WERI-Rb-1 (cell line): ENCODE measurements at regions not wholly inside any gene's neighbourhood (a gene's known extent, or its start where the extent isn't known, plus 50 kb on each side); places are given as distances from the start of the nearest gene placed in this dataset.

Experiments
- DNase-seq: peaks from one replicate; pipeline ENCODE4 v3.0.0-alpha.2; 2020
- H3K27ac ChIP-seq: fragments of 250-450 bp; sonication (Bioruptor Pico); 2 replicates; pipeline ENCODE4 v1.5.1; 2020; ENCODE audit warnings: mild to moderate bottlenecking, moderate library complexity
- H3K27me3 ChIP-seq: fragments of 250-450 bp; sonication (Bioruptor Pico); 2 replicates; pipeline ENCODE4 v1.5.1; 2021; ENCODE audit warnings: mild to moderate bottlenecking, low read depth, moderate library complexity; ENCODE audit not compliant: insufficient read depth, severe bottlenecking
- H3K36me3 ChIP-seq: fragments of 250-450 bp; sonication (Bioruptor Pico); 2 replicates; pipeline ENCODE4 v1.5.1; 2020; ENCODE audit warnings: mild to moderate bottlenecking, moderate library complexity
- H3K4me3 ChIP-seq: 2 replicates; pipeline ENCODE4 v1.5.1; 2011; ENCODE audit warnings: low read depth, mild to moderate bottlenecking, control low read depth, low read length
- H3K9me3 ChIP-seq: fragments of 250-450 bp; sonication (Bioruptor Pico); 2 replicates; pipeline ENCODE4 v1.5.1; 2021; ENCODE audit warnings: mild to moderate bottlenecking, moderate library complexity; ENCODE audit not compliant: severe bottlenecking
- CTCF ChIP-seq: IDR thresholded peaks from 2 replicates; pipeline ENCODE4 v1.5.1; 2011; ENCODE audit warnings: low read depth, mild to moderate bottlenecking, control low read depth, inconsistent platforms, low read length

- DNase-seq = peak; percentile 9
- Histone ChIP-seq H3K27me3 (no peaks in the 10 kb centered on the region), H3K36me3 (no peaks in the 10 kb centered on the region), H3K27ac (no peak overlapping the region), H3K4me3 (no peak overlapping the region), H3K9me3 (no peaks in the 10 kb centered on the region)
- no peak for TF ChIP-seq CTCF
Measured at GRCh38 chr13:26941345-26942174, 181.0 kb upstream of the GPR12 start.

GRCh38 chr13:26934096-26934495 is 173.5 kb upstream of the GPR12 start:
- Histone ChIP-seq H3K36me3 (no peaks in the 10 kb centered on the region), H3K4me3 (no peak overlapping the region), H3K27me3 (no peaks in the 10 kb centered on the region), H3K27ac (no peak overlapping the region), H3K9me3 (peaks cover 2% of the 10 kb centered on the region)
- no peak for DNase-seq
- no peak for TF ChIP-seq CTCF

- no peaks in the 10 kb centered on the region for H3K27me3 ChIP-seq
- H3K36me3 ChIP-seq = no peaks in the 10 kb centered on the region
- DNase-seq = no peak
- H3K27ac ChIP-seq = no peak overlapping the region
- peaks cover 2% of the 10 kb centered on the region for H3K9me3 ChIP-seq
- TF ChIP-seq CTCF = no peak
- no peak overlapping the region for H3K4me3 ChIP-seq
Measured at GRCh38 chr13:26932465-26932864, 171.9 kb upstream of the GPR12 start.

- Histone ChIP-seq H3K27ac (no peak overlapping the region), H3K27me3 (no peaks in the 10 kb centered on the region), H3K36me3 (no peaks in the 10 kb centered on the region), H3K4me3 (no peak overlapping the region), H3K9me3 (no peaks in the 10 kb centered on the region)
- DNase-seq = peak; percentile 91
- peak; percentile 93 for TF ChIP-seq CTCF
Measured at GRCh38 chr13:26929971-26930730, 169.6 kb upstream of the GPR12 start.

- H3K9me3 ChIP-seq = no peaks in the 10 kb centered on the region
- H3K4me3 ChIP-seq = no peak overlapping the region
- no peak for TF ChIP-seq CTCF
- no peaks in the 10 kb centered on the region for H3K27me3 ChIP-seq
- H3K36me3 ChIP-seq = no peaks in the 10 kb centered on the region
- H3K27ac ChIP-seq = no peak overlapping the region
- DNase-seq = no peak
Measured at GRCh38 chr13:26927511-26927910, 166.9 kb upstream of the GPR12 start.
